ENCODE measurements at regions not wholly inside any gene's neighbourhood (a gene's known extent, or its start where the extent isn't known, plus 50 kb on each side); places are given as distances from the start of the nearest gene placed in this dataset.

DNA sequence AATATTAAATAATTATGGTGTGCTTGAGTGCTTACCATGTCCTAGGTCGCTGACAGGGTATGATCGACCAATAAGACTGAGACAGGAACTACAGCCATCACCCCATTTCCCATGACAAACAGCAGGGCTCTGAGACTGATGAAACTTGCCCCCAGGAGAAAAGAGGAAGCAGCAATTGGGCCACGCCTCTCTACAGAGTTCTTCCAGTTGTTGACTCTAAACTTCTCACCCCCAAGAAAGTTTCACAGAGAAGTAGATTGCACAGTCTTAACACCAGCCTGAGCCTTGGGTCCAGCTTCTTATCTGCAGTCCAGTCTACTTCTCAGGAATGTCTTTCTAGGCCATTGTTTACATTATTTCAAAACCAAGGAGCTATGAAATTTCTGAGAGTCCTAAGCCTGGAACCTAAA, 182.2 kb upstream of the ANKRD55 start:
- TF ChIP-seq CTCF (IDR thresholded peaks at IDR 0.05): no peak
- peak; percentile 20 for TF ChIP-seq POLR2A (IDR thresholded peaks at IDR 0.05)
- DNase-seq: peak in 2 of 3 donors; percentile 35 to 55
- Histone ChIP-seq H3K36me3 (no peaks in the 10 kb centered on the region), H3K4me3 (no peak overlapping the region), H3K27me3 (no peaks in the 10 kb centered on the region), H3K9me3 (no peaks in the 10 kb centered on the region), H3K4me1 (no peaks in the 10 kb centered on the region), H3K27ac (peak overlapping the region in 2 of 3 donors; percentile 42 to 56)
- ATAC-seq: peak; percentile 69 to 76 (median 72)
- intact Hi-C loops (cut with DNase I): no loop called here
- WGBS (ENCODE audit: insufficient coverage, low coverage, low lambda C conversion rate, missing lambda C conversion rate): 35% methylated on average over 3 of the region's 3 CpGs

GRCh38 chr5:56414066-56414465, 180.9 kb upstream of the ANKRD55 start:
- intact Hi-C loops (cut with DNase I): no loop called here
- peak overlapping the region in 2 of 3 donors; percentile 45 to 56 for H3K27ac ChIP-seq
- DNase-seq: no peak
- H3K4me1 ChIP-seq: no peaks in the 10 kb centered on the region
- H3K9me3 ChIP-seq: no peaks in the 10 kb centered on the region
- WGBS (ENCODE audit: insufficient coverage, low coverage, low lambda C conversion rate, missing lambda C conversion rate): 49% methylated on average over 3 of the region's 3 CpGs
- peak in 2 of 4 donors; percentile 19 to 22 for ATAC-seq
- H3K36me3 ChIP-seq: no peaks in the 10 kb centered on the region
- TF ChIP-seq CTCF (IDR thresholded peaks at IDR 0.05): no peak
- no peak for TF ChIP-seq POLR2A (IDR thresholded peaks at IDR 0.05)
- H3K4me3 ChIP-seq: no peak overlapping the region
- H3K27me3 ChIP-seq: no peaks in the 10 kb centered on the region

- WGBS (ENCODE audit: insufficient coverage, low coverage, low lambda C conversion rate, missing lambda C conversion rate): 43% methylated on average over 4 of the region's 4 CpGs
- Histone ChIP-seq H3K9me3 (no peaks in the 10 kb centered on the region), H3K36me3 (no peaks in the 10 kb centered on the region), H3K4me3 (no peak overlapping the region), H3K4me1 (no peaks in the 10 kb centered on the region), H3K27me3 (no peaks in the 10 kb centered on the region), H3K27ac (peak overlapping the region in 1 of 3 donors; percentile 26)
- TF ChIP-seq CTCF (IDR thresholded peaks at IDR 0.05) (no peak), POLR2A (IDR thresholded peaks at IDR 0.05) (no peak)
- ATAC-seq (no peak), DNase-seq (no peak)
- intact Hi-C loops (cut with DNase I): no loop called here
Measured at GRCh38 chr5:56413546-56413945, 180.4 kb upstream of the ANKRD55 start.

DNA sequence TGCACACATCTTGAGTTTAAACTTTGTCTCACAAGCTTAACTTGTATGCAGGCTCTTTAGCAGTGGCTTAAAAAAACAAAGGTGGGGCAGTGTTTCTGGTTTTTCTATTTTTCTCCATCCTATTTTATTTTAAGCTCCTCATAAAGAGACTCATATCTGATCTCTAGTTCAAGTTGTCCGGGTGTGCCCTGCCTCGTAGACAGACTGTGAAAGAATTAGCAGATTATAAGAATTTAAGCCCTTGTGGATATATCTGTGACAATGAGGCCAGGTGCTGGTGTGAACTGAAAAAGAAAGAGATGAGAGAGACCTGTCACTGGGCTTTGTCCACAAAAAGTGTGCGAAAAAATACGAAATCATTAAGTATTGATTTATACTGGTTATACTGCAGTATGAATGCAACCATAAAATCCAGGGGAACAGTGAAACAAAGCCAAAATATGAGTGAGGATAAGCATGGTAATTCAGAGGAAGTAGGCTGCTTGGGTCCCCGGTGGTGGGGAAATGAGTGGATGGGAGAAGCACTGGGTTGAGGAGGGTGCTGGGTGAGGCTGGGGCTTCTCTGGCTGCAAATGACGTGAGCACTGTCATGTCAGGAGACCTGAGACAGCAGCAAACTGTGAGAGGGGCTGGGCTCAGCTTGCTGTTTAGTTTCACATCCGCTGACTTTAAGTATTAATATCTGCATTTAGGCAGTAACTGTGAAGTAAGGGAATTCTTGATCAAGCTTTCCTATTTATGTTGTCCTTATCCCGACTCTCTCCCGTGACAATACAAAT, 179.7 kb upstream of the ANKRD55 start:
- H3K4me3 ChIP-seq: no peak overlapping the region
- intact Hi-C loops (cut with DNase I): no loop called here
- TF ChIP-seq POLR2A (IDR thresholded peaks at IDR 0.05) (no peak), CTCF (IDR thresholded peaks at IDR 0.05) (no peak)
- peak; percentile 70 to 78 (median 74) for ATAC-seq
- peak; percentile 49 to 66 (median 59) for DNase-seq
- H3K4me1 ChIP-seq: no peaks in the 10 kb centered on the region
- no peaks in the 10 kb centered on the region for H3K36me3 ChIP-seq
- H3K27me3 ChIP-seq: no peaks in the 10 kb centered on the region
- no peaks in the 10 kb centered on the region for H3K9me3 ChIP-seq
- peak overlapping the region in 2 of 3 donors; percentile 22 to 35 for H3K27ac ChIP-seq
- WGBS (ENCODE audit: insufficient coverage, low coverage, low lambda C conversion rate, missing lambda C conversion rate): 45% methylated on average over 9 of the region's 9 CpGs

Measured in right lobe of liver (tissue), 6 donors.